B cell (primary cell): ENCODE measurements at regions not wholly inside any gene's neighbourhood (a gene's known extent, or its start where the extent isn't known, plus 50 kb on each side); places are given as distances from the start of the nearest gene placed in this dataset.

Experiments
- ATAC-seq: fragments of 200-7000 bp; cut with Tn5 transposase; one replicate; pipeline ENCODE4 v1.10.0; 2021; ENCODE audit warnings: low read depth, mild to moderate bottlenecking, moderate number of reproducible peaks, moderate library complexity
- CTCF ChIA-PET: fragments of 350-600 bp; sonication (Branson Sonifier 250); formaldehyde crosslinking; loops from one replicate; lab custom pipeline; 2021; ENCODE audit warnings: antibody characterized with exemption, inconsistent platforms; lab: Charles Lee
- POLR2A ChIA-PET: fragments of 350-600 bp; sonication (Branson Sonifier 250); formaldehyde crosslinking; loops from one replicate; lab custom pipeline; 2021; ENCODE audit warnings: antibody characterized with exemption; lab: Charles Lee
- DNase-seq: peaks from one replicate; pipeline ENCODE4 v3.0.0; 2013
- H2AFZ ChIP-seq: 2 replicates; pipeline ENCODE4 v1.6.1; 2012; ENCODE audit warnings: mild to moderate bottlenecking, low read depth, low read length; ENCODE audit not compliant: insufficient read depth, poor library complexity, severe bottlenecking
- H3K27ac ChIP-seq, 2 donors: 1 replicate in 1 of 2; 2 replicates in 1 of 2; pipeline ENCODE4 v1.5.1; 2012 to 2013; ENCODE audit warnings: low read length in 2 of 2, mild to moderate bottlenecking in 2 of 2, moderate library complexity in 1 of 2
- H3K27me3 ChIP-seq, 4 experiments: fragments of 200-600 bp in 1 of 4; sonication (generic) in 1 of 4; replicated peaks in 1 of 4; 1 replicate in 2 of 4; 2 replicates in 2 of 4; pipeline versions ENCODE4 v1.6.1 to v1.7.0; 2013 to 2016; ENCODE audit warnings: low read length in 3 of 4, mild to moderate bottlenecking in 2 of 4, mixed read lengths in 1 of 4, moderate library complexity in 1 of 4; ENCODE audit not compliant: insufficient read depth in 4 of 4, control insufficient read depth in 3 of 4; ENCODE audit errors: control extremely low read depth in 1 of 4
- H3K36me3 ChIP-seq, 2 experiments: replicated peaks in 1 of 2; 1 replicate in 1 of 2; 2 replicates in 1 of 2; pipeline versions ENCODE4 v1.6.1 to v1.7.1; 2013; ENCODE audit warnings: low read length in 1 of 2; ENCODE audit not compliant: insufficient read depth in 2 of 2, control insufficient read depth in 1 of 2; ENCODE audit errors: control extremely low read depth in 1 of 2, extremely low read depth in 1 of 2
- H3K4me1 ChIP-seq, 2 donors: fragments of 200-600 bp in 1 of 2; sonication (generic) in 1 of 2; 1 replicate in 1 of 2; 2 replicates in 1 of 2; pipeline versions ENCODE4 v1.5.1 to v1.6.1; 2013 to 2017; ENCODE audit warnings: low read length in 2 of 2; ENCODE audit not compliant: control insufficient read depth in 2 of 2, insufficient read depth in 2 of 2
- H3K4me2 ChIP-seq: replicated peaks from 2 replicates; pipeline ENCODE3; 2012; ENCODE audit warnings: mild to moderate bottlenecking, low read depth, low read length; ENCODE audit not compliant: poor library complexity, severe bottlenecking
- H3K4me3 ChIP-seq, 5 experiments: fragments of 200-600 bp in 1 of 5; sonication (generic) in 1 of 5; 1 replicate in 3 of 5; 2 replicates in 2 of 5; pipeline versions ENCODE4 v1.5.1 to v1.7.0; 2011 to 2016; ENCODE audit warnings: low read length in 4 of 5, mild to moderate bottlenecking in 4 of 5, low read depth in 2 of 5, control low read depth in 1 of 5, moderate library complexity in 1 of 5; ENCODE audit not compliant: insufficient read depth in 1 of 5; ENCODE audit errors: control extremely low read depth in 1 of 5, extremely low read depth in 1 of 5
- H3K79me2 ChIP-seq: fragments of 200-600 bp; sonication (generic); one replicate; pipeline ENCODE4 v1.6.0; 2016; ENCODE audit warnings: low read length; ENCODE audit not compliant: control insufficient read depth, insufficient read depth
- H3K9ac ChIP-seq: fragments of 200-600 bp; sonication (generic); 2 replicates; pipeline ENCODE4 v1.6.1; 2017; ENCODE audit warnings: mild to moderate bottlenecking, low read length, moderate library complexity
- H3K9me3 ChIP-seq, 3 donors: one replicate each; pipeline versions ENCODE4 v1.6.1 to v1.7.1; 2013; ENCODE audit warnings: low read length in 2 of 3; ENCODE audit not compliant: control insufficient read depth in 2 of 3, insufficient read depth in 1 of 3; ENCODE audit errors: control extremely low read depth in 1 of 3
- H4K20me1 ChIP-seq: 2 replicates; pipeline ENCODE4 v1.6.0; 2012; ENCODE audit warnings: mild to moderate bottlenecking, low read length; ENCODE audit not compliant: insufficient read depth, control insufficient read depth, poor library complexity, severe bottlenecking
- H3K27ac Mint-ChIP-seq: one replicate; pipeline ENCODE4 v1.8.0; 2021; ENCODE audit warnings: mixed read lengths
- H3K27me3 Mint-ChIP-seq: one replicate; pipeline ENCODE4 v1.8.0; 2021; ENCODE audit warnings: mixed read lengths
- H3K4me1 Mint-ChIP-seq: one replicate; pipeline ENCODE4 v1.8.0; 2021; ENCODE audit warnings: mixed read lengths
- H3K4me3 Mint-ChIP-seq: one replicate; pipeline ENCODE4 v1.8.0; 2021; ENCODE audit warnings: mixed read lengths
- H3K9me3 Mint-ChIP-seq: one replicate; pipeline ENCODE4 v1.8.0; 2022; ENCODE audit warnings: mixed read lengths; ENCODE audit not compliant: insufficient read depth
- CTCF ChIP-seq: fragments of 200-600 bp; IDR thresholded peaks from one replicate; pipeline ENCODE4 v1.8.0; 2022; ENCODE audit warnings: antibody characterized with exemption, mild to moderate bottlenecking
- EZH2 ChIP-seq: IDR thresholded peaks from 2 replicates; pipeline ENCODE4 v1.6.1; 2012; ENCODE audit warnings: borderline replicate concordance, low read depth, mild to moderate bottlenecking, moderate library complexity, low read length; ENCODE audit not compliant: insufficient read depth, poor library complexity, severe bottlenecking
- WGBS: methylation state at CpG from one replicate; pipeline ENCODE4 v1.1.5; 2013; ENCODE audit warnings: missing lambda C conversion rate; ENCODE audit not compliant: insufficient coverage; 5-methylcytosine and 5-hydroxymethylcytosine counted together
- intact Hi-C: fragments of 100-400 bp; cut with micrococcal nuclease; formaldehyde crosslinking; loops from one replicate; pipeline ENCODE4 v1.10.0; 2022

- no peaks in the 10 kb centered on the region for H3K4me1 Mint-ChIP-seq
- intact Hi-C loops, result no loop called here
- no peak overlapping the region for H3K9ac ChIP-seq
- no peak for DNase-seq
- no peaks in the 10 kb centered on the region for H4K20me1 ChIP-seq
- ATAC-seq, result no peak
- H3K27ac ChIP-seq, result no peak overlapping the region
- no peak overlapping the region for H3K4me3 ChIP-seq
- H2AFZ ChIP-seq, result no peak overlapping the region
- TF ChIP-seq CTCF (no peak), EZH2 (no peak)
- ChIA-PET CTCF (no interaction called here), POLR2A (no interaction called here)
- peaks cover 10% of the 10 kb centered on the region for H3K27me3 Mint-ChIP-seq
- no peaks in the 10 kb centered on the region for H3K9me3 Mint-ChIP-seq
- H3K36me3 ChIP-seq, result no peaks in the 10 kb centered on the region
- no peak overlapping the region for H3K4me3 Mint-ChIP-seq
- H3K79me2 ChIP-seq, result no peaks in the 10 kb centered on the region
- peaks cover 0 to 4% (median 0%) of the 10 kb centered on the region in 3 donors for H3K9me3 ChIP-seq
- no peaks in the 10 kb centered on the region for H3K27me3 ChIP-seq
- WGBS, result 82% methylated on average over 10 of the region's 11 CpGs
- H3K4me2 ChIP-seq, result no peak overlapping the region
- no peak overlapping the region for H3K27ac Mint-ChIP-seq
- no peaks in the 10 kb centered on the region for H3K4me1 ChIP-seq
Observed at GRCh38 chr7:148472406-148472805, 118.2 kb upstream of the C7orf33 start.

- Mint-ChIP-seq H3K27ac (no peak overlapping the region), H3K4me1 (no peaks in the 10 kb centered on the region), H3K4me3 (no peak overlapping the region), H3K27me3 (peaks cover 10% of the 10 kb centered on the region), H3K9me3 (no peaks in the 10 kb centered on the region)
- Histone ChIP-seq H3K27ac (no peak overlapping the region), H3K4me2 (no peak overlapping the region), H3K27me3 (no peaks in the 10 kb centered on the region), H2AFZ (no peak overlapping the region), H3K9ac (no peak overlapping the region), H3K79me2 (no peaks in the 10 kb centered on the region), H3K4me3 (no peak overlapping the region), H3K9me3 (peaks cover 0 to 4% (median 0%) of the 10 kb centered on the region in 3 donors), H4K20me1 (no peaks in the 10 kb centered on the region), H3K36me3 (no peaks in the 10 kb centered on the region), H3K4me1 (no peaks in the 10 kb centered on the region)
- intact Hi-C loops, result no loop called here
- DNase-seq (no peak), ATAC-seq (no peak)
- TF ChIP-seq CTCF, result no peak
- TF ChIP-seq EZH2, result no peak
- WGBS, result 88% methylated on average over 10 of the region's 14 CpGs
- ChIA-PET POLR2A (no interaction called here), CTCF (no interaction called here)
Observed at GRCh38 chr7:148473703-148474480, 116.7 kb upstream of the C7orf33 start.
